Endothelial cell of umbilical vein (primary cell): ENCODE measurements at regions not wholly inside any gene's neighbourhood (a gene's known extent, or its start where the extent isn't known, plus 50 kb on each side); places are given as distances from the start of the nearest gene placed in this dataset.

Source experiments
- BruUV-seq: library from RNA; stranded (reverse); fragments of 400-500 nt; replicated peaks from 2 replicates; lab custom pipeline; 2021; lab: Mats Ljungman, UMichigan
- CTCF ChIA-PET: fragments of 300-600, 350-600 bp; sonication (Branson Sonifier 250); formaldehyde crosslinking; loops from one replicate; lab custom pipeline; 2021; ENCODE audit warnings: antibody characterized with exemption, inconsistent platforms; lab: Charles Lee
- POLR2A ChIA-PET: fragments of 300-600, 350-600 bp; sonication (Branson Sonifier 250); formaldehyde crosslinking; loops from one replicate; lab custom pipeline; 2021; ENCODE audit warnings: antibody characterized with exemption, inconsistent platforms; lab: Charles Lee
- DNase-seq: peaks from one replicate; pipeline ENCODE4 v3.0.0-alpha.2; 2011; ENCODE audit warnings: low read depth, low spot score
- FAIRE-seq: peaks from 2 replicates; lab custom pipeline; 2011; peaks lifted over from hg19 to GRCh38; lab: Jason Lieb, UNC
- H2AFZ ChIP-seq: 2 replicates; pipeline ENCODE4 v1.6.0; 2012; ENCODE audit warnings: low read depth, low read length, control low read depth, inconsistent platforms
- H3K27ac ChIP-seq: 2 replicates; pipeline ENCODE4 v1.5.1; 2011; ENCODE audit warnings: low read depth, mild to moderate bottlenecking, control low read depth, low read length, moderate library complexity; ENCODE audit not compliant: insufficient read depth
- H3K27me3 ChIP-seq, 2 experiments: 2 replicates each; pipeline versions ENCODE4 v1.6.0 to v1.6.1; 2011; ENCODE audit warnings: low read length in 2 of 2, mixed read lengths in 1 of 2; ENCODE audit not compliant: control insufficient read depth in 2 of 2, insufficient read depth in 2 of 2
- H3K36me3 ChIP-seq, 2 experiments: 2 replicates in 1 of 2; 3 replicates in 1 of 2; pipeline ENCODE4 v1.5.1; 2011; ENCODE audit warnings: low read length in 2 of 2, mild to moderate bottlenecking in 1 of 2, moderate library complexity in 1 of 2; ENCODE audit not compliant: control insufficient read depth in 2 of 2, insufficient read depth in 2 of 2; ENCODE audit errors: extremely low read depth in 1 of 2
- H3K4me1 ChIP-seq: 3 replicates; pipeline ENCODE4 v1.5.1; 2011; ENCODE audit warnings: mild to moderate bottlenecking, low read length; ENCODE audit not compliant: control insufficient read depth, insufficient read depth; ENCODE audit errors: extremely low read depth
- H3K4me2 ChIP-seq: 2 replicates; pipeline ENCODE4 v1.6.1; 2011; ENCODE audit warnings: low read length, control low read depth, mixed read lengths; ENCODE audit not compliant: insufficient read depth
- H3K4me3 ChIP-seq, 3 experiments: fragments of 200-600 bp in 1 of 3; sonication (generic), shearing (Covaris generic) in 1 of 3; replicated peaks in 1 of 3; 2 replicates each; pipeline ENCODE4 v1.5.1; 2011 to 2016; ENCODE audit warnings: control low read depth in 3 of 3, low read length in 3 of 3, mild to moderate bottlenecking in 2 of 3, inconsistent platforms in 1 of 3, low read depth in 1 of 3, moderate library complexity in 1 of 3; ENCODE audit not compliant: insufficient read depth in 1 of 3
- H3K79me2 ChIP-seq: 2 replicates; pipeline ENCODE4 v1.6.0; 2012; ENCODE audit warnings: low read length, inconsistent platforms; ENCODE audit not compliant: control insufficient read depth, insufficient read depth
- H3K9ac ChIP-seq: replicated peaks from 2 replicates; pipeline ENCODE3; 2011; ENCODE audit warnings: low read length, control low read depth; ENCODE audit not compliant: insufficient read depth; ENCODE audit errors: extremely low read depth
- H3K9me1 ChIP-seq: replicated peaks from 3 replicates; pipeline ENCODE4 v1.6.0; 2011; ENCODE audit warnings: mild to moderate bottlenecking, low read length; ENCODE audit not compliant: control insufficient read depth, insufficient read depth; ENCODE audit errors: extremely low read depth
- H3K9me3 ChIP-seq: replicated peaks from 2 replicates; pipeline ENCODE4 v1.5.1; 2012; ENCODE audit warnings: low read length, inconsistent platforms; ENCODE audit not compliant: control insufficient read depth, insufficient read depth
- H4K20me1 ChIP-seq: replicated peaks from 2 replicates; pipeline ENCODE3; 2011; ENCODE audit warnings: mild to moderate bottlenecking, low read length; ENCODE audit not compliant: control insufficient read depth, insufficient read depth; ENCODE audit errors: extremely low read depth
- CTCF ChIP-seq, 2 donors: IDR thresholded peaks; 1 replicate in 1 of 2; 2 replicates in 1 of 2; pipeline ENCODE4 v1.5.1; 2011; ENCODE audit warnings: low read length in 2 of 2, mild to moderate bottlenecking in 2 of 2, moderate library complexity in 2 of 2, control low read depth in 1 of 2, inconsistent platforms in 1 of 2, low read depth in 1 of 2; ENCODE audit not compliant: insufficient read depth in 1 of 2; ENCODE audit errors: extremely low read depth in 1 of 2
- EZH2 ChIP-seq: IDR thresholded peaks from 2 replicates; pipeline ENCODE4 v1.6.1; 2012; ENCODE audit warnings: borderline replicate concordance, low read depth, mild to moderate bottlenecking, moderate library complexity, low read length, inconsistent platforms; ENCODE audit not compliant: severe bottlenecking
- FOS ChIP-seq: IDR thresholded peaks from 2 replicates; pipeline ENCODE4 v1.6.1; 2011; ENCODE audit warnings: mild to moderate bottlenecking, low read length, moderate library complexity, borderline replicate concordance; ENCODE audit not compliant: insufficient read depth
- GATA2 ChIP-seq: IDR thresholded peaks from 2 replicates; pipeline ENCODE4 v1.7.0; 2011; ENCODE audit warnings: low read depth, mild to moderate bottlenecking, moderate library complexity, mixed read lengths, low read length; ENCODE audit not compliant: insufficient read length, insufficient read depth
- JUN ChIP-seq: IDR thresholded peaks from 2 replicates; pipeline ENCODE4 v1.6.1; 2011; ENCODE audit warnings: borderline replicate concordance, low read depth; ENCODE audit not compliant: insufficient read length, insufficient read depth
- MAX ChIP-seq: IDR thresholded peaks from 2 replicates; pipeline ENCODE4 v1.6.1; 2011; ENCODE audit not compliant: insufficient read depth, insufficient read length
- MYC ChIP-seq: IDR thresholded peaks from one replicate; pipeline ENCODE4 v1.6.1; 2011; ENCODE audit warnings: mild to moderate bottlenecking, low read depth, low read length
- POLR2A ChIP-seq: IDR thresholded peaks from 2 replicates; pipeline ENCODE4 v1.6.1; 2012; ENCODE audit warnings: low read depth, mild to moderate bottlenecking, control low read depth, low read length
- POLR2AphosphoS5 ChIP-seq: IDR thresholded peaks from 2 replicates; pipeline ENCODE4 v1.6.1; 2012; ENCODE audit warnings: low read depth, mild to moderate bottlenecking, control low read depth, low read length, moderate library complexity; ENCODE audit not compliant: insufficient read depth
- dilution Hi-C: fragments of 300-500 bp; cut with MboI; formaldehyde crosslinking; loops from one replicate; pipeline ENCODE4 v1.15.0; 2019; ENCODE audit warnings: low sequenced_read_pairs; ENCODE audit not compliant: extremely low pct_ligation_motif_present
- intact Hi-C: fragments of 100-400 bp; cut with micrococcal nuclease; formaldehyde crosslinking; loops from one replicate; pipeline ENCODE4 v1.10.0; 2022

- no TSS peak for BruUV-seq
- Histone ChIP-seq H3K4me3 (no peak overlapping the region), H3K79me2 (no peaks in the 10 kb centered on the region), H3K9me1 (no peaks in the 10 kb centered on the region), H3K27ac (no peak overlapping the region), H3K27me3 (peaks cover 4 to 5% of the 10 kb centered on the region in 2 experiments), H3K9ac (no peak overlapping the region), H3K9me3 (no peaks in the 10 kb centered on the region), H2AFZ (no peak overlapping the region), H3K4me2 (no peak overlapping the region), H3K4me1 (peaks cover 17% of the 10 kb centered on the region), H4K20me1 (no peaks in the 10 kb centered on the region), H3K36me3 (no peaks in the 10 kb centered on the region)
- FAIRE-seq (no peak), DNase-seq (no peak)
- intact Hi-C loops: no loop called here
- dilution Hi-C loops: no loop called here
- no peak for TF ChIP-seq MAX
- TF ChIP-seq CTCF (IDR thresholded peaks at IDR 0.05; ENCODE audit: extremely low read depth in 1 of 2, insufficient read depth in 1 of 2, low read depth in 1 of 2, low read length in 2 of 2): no peak
- TF ChIP-seq POLR2AphosphoS5: no peak
- no peak for TF ChIP-seq FOS
- no peak for TF ChIP-seq GATA2
- no peak for TF ChIP-seq POLR2A
- no peak for TF ChIP-seq MYC
- no peak for TF ChIP-seq JUN
- no peak for TF ChIP-seq EZH2
- ChIA-PET POLR2A (no interaction called here), CTCF (no interaction called here)
These were observed 193.4 kb upstream of the ZNF32 start for GRCh38 chr10:43842072-43842471.
